Panc1 (cell line): ENCODE measurements at regions not wholly inside any gene's neighbourhood (a gene's known extent, or its start where the extent isn't known, plus 50 kb on each side); places are given as distances from the start of the nearest gene placed in this dataset.

ENCODE experiments used
- ATAC-seq: fragments of 200-7000 bp; cut with Tn5 transposase; 2 replicates; pipeline ENCODE4 v1.9.1; 2020; ENCODE audit warnings: mild to moderate bottlenecking, moderate library complexity
- BruUV-seq: library from RNA; stranded (reverse); fragments of 400-500 nt; replicated peaks from 2 replicates; lab custom pipeline; 2021; lab: Mats Ljungman, UMichigan
- CTCF ChIA-PET: fragments of 300-600 bp; sonication (Branson Sonifier 250); formaldehyde crosslinking; loops from one replicate; lab custom pipeline; 2022; ENCODE audit warnings: antibody characterized with exemption; lab: Charles Lee
- POLR2A ChIA-PET: fragments of 300-600 bp; sonication (Branson Sonifier 250); formaldehyde crosslinking; loops from one replicate; lab custom pipeline; 2022; ENCODE audit warnings: antibody characterized with exemption; lab: Charles Lee
- DNase-seq: peaks from one replicate; pipeline ENCODE4 v3.0.0-alpha.2; 2010; ENCODE audit warnings: low read depth, low spot score
- H3K27ac ChIP-seq: 2 replicates; pipeline ENCODE4 v1.5.1; 2011; ENCODE audit warnings: mild to moderate bottlenecking, low read length, inconsistent platforms
- H3K27me3 ChIP-seq: fragments of 200-500 bp; sonication (Bioruptor generic); 2 replicates; pipeline ENCODE4 v1.6.0; 2014; ENCODE audit warnings: low read length, inconsistent platforms; ENCODE audit not compliant: control insufficient read depth, insufficient read depth
- H3K36me3 ChIP-seq: fragments of 200-500 bp; sonication (Bioruptor generic); 2 replicates; pipeline ENCODE4 v1.5.1; 2014; ENCODE audit warnings: inconsistent platforms, mild to moderate bottlenecking, low read length, moderate library complexity; ENCODE audit not compliant: control insufficient read depth, insufficient read depth
- H3K4me1 ChIP-seq: 2 replicates; pipeline ENCODE4 v1.5.1; 2011; ENCODE audit warnings: inconsistent platforms, mild to moderate bottlenecking, low read length, moderate library complexity; ENCODE audit not compliant: control insufficient read depth, insufficient read depth
- H3K4me3 ChIP-seq, 2 experiments: 2 replicates each; pipeline ENCODE4 v1.5.1; 2011 to 2012; ENCODE audit warnings: low read depth in 2 of 2, low read length in 2 of 2, mild to moderate bottlenecking in 2 of 2, inconsistent platforms in 1 of 2, moderate library complexity in 1 of 2
- H3K9me3 ChIP-seq: fragments of 200-500 bp; sonication (Bioruptor generic); 2 replicates; pipeline ENCODE4 v1.5.1; 2014; ENCODE audit warnings: low read depth, mild to moderate bottlenecking, inconsistent platforms, low read length, moderate library complexity; ENCODE audit not compliant: control insufficient read depth, insufficient read depth
- CTCF ChIP-seq: fragments of 450-650 bp; IDR thresholded peaks from 2 replicates; pipeline ENCODE4 v1.5.1; 2017; ENCODE audit warnings: mild to moderate bottlenecking
- POLR2AphosphoS5 ChIP-seq: IDR thresholded peaks from 2 replicates; pipeline ENCODE4 v1.6.1; 2012; ENCODE audit warnings: mild to moderate bottlenecking, low read depth, low read length, moderate library complexity
- SIN3A ChIP-seq: IDR thresholded peaks from 2 replicates; pipeline ENCODE4 v1.6.1; 2012; ENCODE audit warnings: low read depth, mild to moderate bottlenecking, low read length, moderate library complexity, borderline replicate concordance; ENCODE audit not compliant: insufficient read depth
- TCF7L2 ChIP-seq: IDR thresholded peaks from 2 replicates; pipeline ENCODE4 v1.6.1; 2011; ENCODE audit warnings: mild to moderate bottlenecking, low read depth, low read length, inconsistent platforms
- in situ Hi-C: cut with HindIII; loops from 2 replicates; pipeline ENCODE4 v1.10.0; 2016; ENCODE audit warnings: low sequenced_read_pairs, low pct_unique_long_range_greater_than_20kb
- intact Hi-C: fragments of 100-400 bp; cut with micrococcal nuclease; formaldehyde crosslinking; loops from one replicate; pipeline ENCODE4 v1.10.0; 2022; ENCODE audit not compliant: unreplicated experiment
- TF ChIP-seq, protein P1 (sequence below), 2 experiments: IDR thresholded peaks; 2 replicates each; pipeline ENCODE4 v1.6.1; 2011 to 2012; ENCODE audit warnings: low read depth in 2 of 2, control low read depth in 1 of 2, low read length in 1 of 2, mild to moderate bottlenecking in 1 of 2, moderate library complexity in 1 of 2; ENCODE audit not compliant: insufficient read depth in 1 of 2

GRCh38 chr6:67563671-67564070, 1071.4 kb upstream of the ADGRB3 start:
- Histone ChIP-seq H3K27me3 (no peaks in the 10 kb centered on the region), H3K27ac (no peak overlapping the region), H3K9me3 (peaks cover 7% of the 10 kb centered on the region; the same call in 1 of the 2 replicates), H3K36me3 (no peaks in the 10 kb centered on the region), H3K4me3 (no peak overlapping the region), H3K4me1 (no peaks in the 10 kb centered on the region)
- DNase-seq (no peak), ATAC-seq (no peak)
- in situ Hi-C loops (no loop called here), intact Hi-C loops (no loop called here)
- CTCF ChIA-PET, result no interaction called here
- TF ChIP-seq SIN3A (no peak), CTCF (no peak), TCF7L2 (no peak), POLR2AphosphoS5 (no peak)
- TF ChIP-seq, protein P1, sequence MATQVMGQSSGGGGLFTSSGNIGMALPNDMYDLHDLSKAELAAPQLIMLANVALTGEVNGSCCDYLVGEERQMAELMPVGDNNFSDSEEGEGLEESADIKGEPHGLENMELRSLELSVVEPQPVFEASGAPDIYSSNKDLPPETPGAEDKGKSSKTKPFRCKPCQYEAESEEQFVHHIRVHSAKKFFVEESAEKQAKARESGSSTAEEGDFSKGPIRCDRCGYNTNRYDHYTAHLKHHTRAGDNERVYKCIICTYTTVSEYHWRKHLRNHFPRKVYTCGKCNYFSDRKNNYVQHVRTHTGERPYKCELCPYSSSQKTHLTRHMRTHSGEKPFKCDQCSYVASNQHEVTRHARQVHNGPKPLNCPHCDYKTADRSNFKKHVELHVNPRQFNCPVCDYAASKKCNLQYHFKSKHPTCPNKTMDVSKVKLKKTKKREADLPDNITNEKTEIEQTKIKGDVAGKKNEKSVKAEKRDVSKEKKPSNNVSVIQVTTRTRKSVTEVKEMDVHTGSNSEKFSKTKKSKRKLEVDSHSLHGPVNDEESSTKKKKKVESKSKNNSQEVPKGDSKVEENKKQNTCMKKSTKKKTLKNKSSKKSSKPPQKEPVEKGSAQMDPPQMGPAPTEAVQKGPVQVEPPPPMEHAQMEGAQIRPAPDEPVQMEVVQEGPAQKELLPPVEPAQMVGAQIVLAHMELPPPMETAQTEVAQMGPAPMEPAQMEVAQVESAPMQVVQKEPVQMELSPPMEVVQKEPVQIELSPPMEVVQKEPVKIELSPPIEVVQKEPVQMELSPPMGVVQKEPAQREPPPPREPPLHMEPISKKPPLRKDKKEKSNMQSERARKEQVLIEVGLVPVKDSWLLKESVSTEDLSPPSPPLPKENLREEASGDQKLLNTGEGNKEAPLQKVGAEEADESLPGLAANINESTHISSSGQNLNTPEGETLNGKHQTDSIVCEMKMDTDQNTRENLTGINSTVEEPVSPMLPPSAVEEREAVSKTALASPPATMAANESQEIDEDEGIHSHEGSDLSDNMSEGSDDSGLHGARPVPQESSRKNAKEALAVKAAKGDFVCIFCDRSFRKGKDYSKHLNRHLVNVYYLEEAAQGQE (IDR thresholded peaks at IDR 0.05; ENCODE audit: insufficient read depth in 1 of 2, low read depth in 2 of 2, low read length in 1 of 2), result no peak
- no TSS peak for BruUV-seq
- POLR2A ChIA-PET, result no interaction called here

- Histone ChIP-seq H3K36me3 (no peaks in the 10 kb centered on the region), H3K27ac (no peak overlapping the region), H3K9me3 (no peaks in the 10 kb centered on the region), H3K4me1 (no peaks in the 10 kb centered on the region), H3K4me3 (no peak overlapping the region), H3K27me3 (no peaks in the 10 kb centered on the region)
- intact Hi-C loops, result no loop called here
- BruUV-seq, result no TSS peak
- DNase-seq (no peak), ATAC-seq (no peak)
- in situ Hi-C loops, result no loop called here
- POLR2A ChIA-PET, result no interaction called here
- CTCF ChIA-PET, result no interaction called here
- no peak for TF ChIP-seq CTCF
- TF ChIP-seq, protein P1 (IDR thresholded peaks at IDR 0.05; ENCODE audit: insufficient read depth in 1 of 2, low read depth in 2 of 2, low read length in 1 of 2), result no peak
- TF ChIP-seq SIN3A, result no peak
- TF ChIP-seq TCF7L2, result no peak
These were observed 1075.0 kb upstream of the ADGRB3 start for GRCh38 chr6:67560068-67560467.
